GM04504 (cell line): ENCODE measurements at regions not wholly inside any gene's neighbourhood (a gene's known extent, or its start where the extent isn't known, plus 50 kb on each side); places are given as distances from the start of the nearest gene placed in this dataset.

ENCODE experiments used
- DNase-seq: peaks from one replicate; pipeline ENCODE4 v3.0.0-alpha.2; 2012; ENCODE audit warnings: low read depth

- no peak for DNase-seq
These were observed 527.9 kb upstream of the MDFIC2 start for GRCh38 chr3:70840106-70840870.

DNA sequence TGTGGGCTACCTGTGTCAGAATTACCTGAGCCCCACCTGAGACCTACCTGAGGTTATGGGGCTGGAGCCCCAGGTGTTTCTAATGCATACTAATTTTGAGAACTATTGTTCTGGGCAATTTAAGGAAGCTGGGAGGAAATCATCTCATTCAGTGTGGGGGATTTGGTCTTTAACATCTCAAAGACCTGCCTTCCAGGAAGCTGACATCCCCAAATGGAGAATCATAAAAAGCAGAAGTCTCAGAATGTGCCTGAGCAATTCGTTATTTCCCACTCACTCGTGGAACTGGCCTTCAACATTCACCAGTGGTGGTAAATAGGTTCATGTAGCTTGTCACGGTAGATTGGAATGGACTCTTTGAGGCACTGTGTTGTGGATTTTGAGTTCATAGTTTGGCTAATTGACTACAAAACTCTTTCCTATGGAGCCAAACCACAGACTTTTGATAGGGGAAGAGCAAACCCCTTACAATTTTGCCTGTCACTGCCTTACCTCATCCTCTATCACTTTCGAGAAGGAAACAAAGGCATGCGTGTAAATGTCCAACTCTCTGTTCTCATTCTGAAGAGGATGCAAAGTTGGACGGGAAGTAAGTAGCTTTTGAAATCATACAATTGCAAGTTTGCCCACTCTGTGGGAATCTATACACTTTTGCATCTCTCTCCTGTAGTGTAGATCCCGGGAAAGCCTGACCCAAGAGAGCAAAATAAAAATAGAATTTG lies 521.0 kb upstream of the MDFIC2 start:
- DNase-seq: no peak

- DNase-seq: peak; percentile 60
These were observed 520.4 kb upstream of the MDFIC2 start for GRCh38 chr3:70832834-70833205.

GRCh38 chr3:70832089-70832833 lies 519.8 kb upstream of the MDFIC2 start:
- peak; percentile 82 for DNase-seq

- DNase-seq: peak; percentile 45
These were observed 516.7 kb upstream of the MDFIC2 start for GRCh38 chr3:70829092-70829491.

GRCh38 chr3:70824773-70825172 lies 512.3 kb upstream of the MDFIC2 start:
- peak; percentile 42 for DNase-seq

DNA sequence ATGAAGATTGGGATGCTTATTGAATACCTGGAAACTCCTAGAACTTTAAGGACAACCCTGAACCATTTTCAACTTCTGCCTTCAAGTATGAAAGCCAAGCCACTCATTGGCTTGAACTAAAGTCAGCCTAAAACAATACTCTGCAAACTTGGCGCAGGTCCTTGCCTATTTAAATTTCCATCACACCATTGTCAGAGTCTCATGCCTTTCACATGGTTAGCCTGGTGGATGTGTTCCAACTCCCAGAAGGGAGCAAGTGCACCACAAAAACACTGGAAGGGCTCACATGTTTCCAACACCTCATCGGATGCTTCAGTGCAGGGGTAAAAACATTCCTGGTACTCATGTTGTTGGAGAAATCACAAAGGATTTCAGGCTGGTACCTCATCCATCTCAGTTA lies 511.6 kb upstream of the MDFIC2 start:
- no peak for DNase-seq

DNA sequence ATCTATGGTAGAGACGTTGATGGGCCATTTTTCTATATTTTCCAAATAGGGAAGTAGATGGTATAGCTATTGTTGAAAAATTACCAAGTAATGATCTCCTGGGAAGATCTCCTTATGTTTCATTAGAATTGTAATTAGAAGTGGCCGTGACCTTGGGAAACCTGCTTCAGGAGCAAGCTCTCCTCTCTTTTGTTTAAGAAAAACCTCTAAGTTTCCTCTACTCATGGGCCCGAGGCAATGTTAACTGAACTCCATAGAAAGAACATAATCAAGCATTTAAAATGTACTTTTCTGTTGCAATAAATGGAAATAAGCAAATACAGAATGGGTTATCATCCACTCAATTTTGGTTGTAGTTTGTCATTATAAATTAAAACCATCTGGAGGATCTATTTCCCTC lies 511.2 kb upstream of the MDFIC2 start:
- no peak for DNase-seq

- no peak for DNase-seq
These were observed 510.2 kb upstream of the MDFIC2 start for GRCh38 chr3:70822669-70823068.

- DNase-seq: no peak
These were observed 509.2 kb upstream of the MDFIC2 start for GRCh38 chr3:70821602-70822001.

DNA sequence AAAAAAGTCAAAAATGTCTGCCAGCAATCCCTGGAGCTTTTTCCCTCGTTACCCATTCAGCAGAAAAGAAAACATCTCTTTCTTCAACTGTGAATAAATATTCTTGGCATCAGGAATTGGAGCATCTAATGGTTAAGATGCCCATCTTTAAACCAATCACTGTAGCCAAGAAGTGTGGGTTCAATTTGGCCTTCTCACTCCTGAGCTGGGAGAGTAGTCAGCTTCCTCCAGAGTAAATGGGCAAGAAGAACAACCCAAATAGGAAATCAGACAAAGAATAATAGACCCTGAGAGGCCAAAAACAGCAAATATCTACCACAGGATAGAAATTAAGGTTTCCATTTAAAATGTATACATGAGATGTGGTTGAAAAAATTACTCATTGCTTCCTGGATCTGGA lies 508.0 kb upstream of the MDFIC2 start:
- no peak for DNase-seq

DNA sequence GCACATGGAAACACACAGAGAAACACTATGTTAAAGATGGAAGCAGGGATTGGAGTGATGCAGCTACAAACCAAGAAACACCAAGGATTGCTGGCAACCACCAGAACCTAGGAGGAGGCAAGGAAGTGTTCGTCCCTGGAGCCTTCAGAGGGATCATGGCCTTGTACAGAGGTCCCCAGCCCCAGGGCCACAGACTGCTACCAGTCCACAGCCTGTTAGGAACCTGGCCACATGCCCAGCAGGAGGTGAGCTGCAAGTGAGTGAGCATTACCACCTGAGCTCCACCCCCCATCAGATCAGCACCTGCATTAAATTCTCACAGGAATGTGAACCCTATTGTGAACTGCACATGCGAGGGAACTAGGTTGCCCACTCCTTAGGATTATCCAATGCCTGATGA lies 505.7 kb upstream of the MDFIC2 start:
- DNase-seq: no peak

- no peak for DNase-seq
These were observed 503.9 kb upstream of the MDFIC2 start for GRCh38 chr3:70816346-70816745.

- no peak for DNase-seq
These were observed 503.4 kb upstream of the MDFIC2 start for GRCh38 chr3:70815817-70816216.

GRCh38 chr3:70813311-70813710 lies 500.9 kb upstream of the MDFIC2 start:
- no peak for DNase-seq

- peak; percentile 35 for DNase-seq
These were observed 499.4 kb upstream of the MDFIC2 start for GRCh38 chr3:70811880-70812279.

DNA sequence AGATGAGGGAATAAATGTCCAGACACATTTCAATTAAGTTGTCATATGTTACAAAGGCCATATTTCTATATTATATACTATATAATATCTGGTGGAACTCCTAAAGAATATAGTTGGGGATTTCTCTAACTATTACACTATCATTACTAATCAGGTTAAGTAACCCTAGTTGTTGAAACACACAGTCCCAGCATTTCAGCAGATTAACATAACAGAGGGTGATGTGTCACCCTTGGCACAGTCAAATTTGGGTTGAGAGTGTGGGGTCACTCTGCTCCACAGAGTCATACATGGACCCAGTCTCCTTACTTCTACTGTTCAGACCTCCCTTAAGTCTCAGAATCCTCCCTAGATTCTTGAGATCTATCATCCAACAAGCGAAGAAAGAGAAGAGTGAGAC lies 496.4 kb upstream of the MDFIC2 start:
- DNase-seq: no peak

DNA sequence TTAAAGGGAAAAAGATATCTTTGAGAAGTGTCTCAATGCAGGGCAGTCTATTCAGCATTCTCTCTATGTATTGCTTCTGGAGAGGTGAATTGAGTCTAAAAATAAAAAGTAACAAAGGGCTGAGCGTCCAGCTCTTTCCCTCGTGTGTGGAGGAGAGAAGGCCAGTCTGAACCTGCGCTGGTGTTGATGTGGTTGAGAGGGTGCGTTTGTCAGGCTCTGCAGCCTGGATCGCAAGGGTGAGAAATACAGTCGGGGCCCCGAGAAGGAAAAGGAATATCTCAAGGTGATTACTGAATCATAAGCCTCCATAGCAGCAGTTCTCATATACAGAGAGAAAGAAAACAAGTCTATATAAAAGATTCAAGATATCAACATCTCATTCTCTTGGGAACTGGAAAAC lies 494.1 kb upstream of the MDFIC2 start:
- no peak for DNase-seq

GRCh38 chr3:70806021-70806420 lies 493.6 kb upstream of the MDFIC2 start:
- no peak for DNase-seq

- DNase-seq: no peak
These were observed 492.8 kb upstream of the MDFIC2 start for GRCh38 chr3:70805061-70805889.

GRCh38 chr3:70803891-70804290 lies 491.5 kb upstream of the MDFIC2 start:
- DNase-seq: no peak

GRCh38 chr3:70803319-70803718 lies 490.9 kb upstream of the MDFIC2 start:
- DNase-seq: no peak
